ENCODE measurements at regions not wholly inside any gene's neighbourhood (a gene's known extent, or its start where the extent isn't known, plus 50 kb on each side); places are given as distances from the start of the nearest gene placed in this dataset.

DNA sequence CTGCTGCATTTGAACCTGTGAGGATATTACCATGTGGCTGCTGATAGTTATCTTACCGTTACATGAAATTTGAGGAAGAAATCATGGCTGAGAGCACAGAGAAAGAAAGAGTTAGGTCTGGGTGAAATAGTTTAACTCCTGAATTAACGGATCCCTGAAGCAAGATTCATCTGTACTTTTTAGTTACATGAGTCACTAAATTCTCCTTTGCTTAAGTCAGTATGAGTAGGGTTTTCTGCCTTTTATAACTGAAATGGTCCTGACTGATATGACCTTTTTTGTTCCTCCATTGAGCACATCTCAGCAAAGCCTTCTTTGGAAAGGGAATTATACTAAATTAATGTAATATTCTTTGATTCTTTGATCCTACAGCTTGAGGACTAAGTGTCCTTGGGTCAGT, 333.3 kb upstream of the ZFP64 start:
- no peak for TF ChIP-seq TAF1 (IDR thresholded peaks at IDR 0.05; ENCODE audit: low read depth, low read length)
- no peak for TF ChIP-seq POLR2A (IDR thresholded peaks at IDR 0.05; ENCODE audit: low read depth, low read length)
- TF ChIP-seq POLR2AphosphoS5 (IDR thresholded peaks at IDR 0.05; ENCODE audit: low read depth, low read length), result no peak
